Lung (tissue), 11 donors: ENCODE measurements at regions not wholly inside any gene's neighbourhood (a gene's known extent, or its start where the extent isn't known, plus 50 kb on each side); places are given as distances from the start of the nearest gene placed in this dataset.

ENCODE experiments used
- ATAC-seq: fragments of 200-7000 bp; cut with Tn5 transposase; one replicate; pipeline ENCODE4 v1.9.1; 2020; ENCODE audit warnings: moderate number of reproducible peaks; ENCODE audit not compliant: insufficient read depth, low FRiP score
- DNase-seq, 3 donors: peaks; one replicate each; pipeline ENCODE4 v3.0.0-alpha.2; 2013 to 2017
- H3K27ac ChIP-seq, 2 donors: one replicate each; pipeline ENCODE4 v1.5.1; 2013; ENCODE audit warnings: mild to moderate bottlenecking in 2 of 2, moderate library complexity in 2 of 2, control low read depth in 1 of 2, inconsistent platforms in 1 of 2, low read depth in 1 of 2, low read length in 1 of 2
- H3K27me3 ChIP-seq, 3 donors: one replicate each; pipeline ENCODE4 v1.5.1; 2013; ENCODE audit warnings: low read length in 2 of 3; ENCODE audit not compliant: control insufficient read depth in 3 of 3, insufficient read depth in 3 of 3
- H3K36me3 ChIP-seq, 4 donors: one replicate each; pipeline ENCODE4 v1.5.1; 2013; ENCODE audit warnings: low read length in 4 of 4, mild to moderate bottlenecking in 1 of 4, moderate library complexity in 1 of 4; ENCODE audit not compliant: control insufficient read depth in 4 of 4, insufficient read depth in 4 of 4
- H3K4me1 ChIP-seq, 5 donors: one replicate each; pipeline ENCODE4 v1.5.1; 2013; ENCODE audit warnings: low read length in 5 of 5, mild to moderate bottlenecking in 2 of 5, moderate library complexity in 1 of 5; ENCODE audit not compliant: control insufficient read depth in 5 of 5, insufficient read depth in 5 of 5
- H3K4me3 ChIP-seq: one replicate; pipeline ENCODE4 v1.5.1; 2013; ENCODE audit warnings: mild to moderate bottlenecking, control low read depth, moderate library complexity
- H3K9ac ChIP-seq, 2 donors: one replicate each; pipeline ENCODE4 v1.5.1; 2013; ENCODE audit warnings: low read length in 2 of 2, control low read depth in 1 of 2; ENCODE audit not compliant: insufficient read depth in 1 of 2
- H3K9me3 ChIP-seq, 4 donors: one replicate each; pipeline ENCODE4 v1.5.1; 2013; ENCODE audit warnings: low read length in 3 of 4, mild to moderate bottlenecking in 1 of 4, moderate library complexity in 1 of 4; ENCODE audit not compliant: control insufficient read depth in 4 of 4, insufficient read depth in 3 of 4
- WGBS, 2 donors: extraction: QIAGEN DNeasy Blood & Tissue Kit; methylation state at CpG; one replicate each; pipeline ENCODE4 v1.1.7; 2013; 5-methylcytosine and 5-hydroxymethylcytosine counted together
- TF ChIP-seq, protein P1 (sequence below): IDR thresholded peaks from 2 replicates; pipeline ENCODE4 v1.5.1; 2012; ENCODE audit warnings: mild to moderate bottlenecking; ENCODE audit errors: control extremely low read depth, extremely low read depth
- donor health status: control.
- donor health status: control.
- donor health status: Bipolar disorder and iron deficiency.
- donor health status: healthy.
- donor health status: DM: yes; HTN: yes; CAD: no.

DNA sequence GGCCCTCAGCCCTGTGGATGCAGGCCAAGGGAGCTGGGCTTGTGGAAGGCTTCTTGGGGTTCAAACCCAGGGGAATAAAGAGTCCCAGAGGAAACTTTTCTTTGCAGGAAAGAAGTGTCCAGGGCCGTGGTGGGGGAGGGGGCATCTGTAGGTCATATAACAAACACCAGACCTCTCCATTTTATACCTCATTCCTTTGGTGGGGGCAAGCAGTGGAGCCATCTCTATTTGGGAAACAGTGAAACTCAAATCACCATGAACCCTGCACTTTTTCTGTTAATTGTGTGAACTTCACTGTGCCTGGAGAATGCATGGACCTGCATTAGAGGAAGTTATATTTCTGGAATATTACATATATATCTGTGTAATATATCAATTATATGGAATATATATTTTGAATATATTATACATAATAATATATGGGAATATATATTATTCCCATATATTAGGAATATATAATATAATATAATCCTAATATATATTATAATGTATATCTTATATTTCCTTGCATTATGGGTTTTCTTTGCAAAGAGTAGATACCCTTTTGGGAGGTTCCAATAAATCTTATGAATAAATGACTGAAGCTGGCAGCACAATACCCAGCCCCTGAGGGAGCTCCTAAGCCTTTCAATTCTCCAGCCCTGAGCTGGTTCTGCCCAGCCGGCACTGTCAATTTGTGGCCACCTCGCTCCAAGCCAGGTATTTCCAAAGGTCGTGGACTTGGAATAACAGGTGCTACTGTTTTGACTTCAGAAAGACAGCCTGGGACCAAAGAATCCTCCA is 97.7 kb upstream of the PKDCC start:
- no peaks in the 10 kb centered on the region for H3K27me3 ChIP-seq
- WGBS, 2 donors = 80 to 88% methylated on average over 4 of the region's 4 CpGs
- no peak overlapping the region for H3K27ac ChIP-seq

DNA sequence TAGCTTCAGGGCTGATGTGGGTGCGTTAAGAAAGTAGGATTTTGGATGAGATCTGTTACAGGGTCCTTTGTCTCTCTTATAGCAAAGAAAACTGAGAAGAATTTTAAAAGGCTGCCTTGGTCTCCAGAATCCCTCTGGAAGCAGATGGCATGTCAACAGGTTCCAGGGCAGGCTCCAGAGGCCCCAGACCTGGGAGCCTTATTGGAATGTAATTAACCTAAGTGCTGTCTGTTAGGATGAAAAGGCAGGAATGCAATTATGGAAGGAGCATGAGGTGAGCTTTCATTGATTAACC is 97.2 kb upstream of the PKDCC start:
- peaks cover 2 to 35% (median 17%) of the 10 kb centered on the region in 5 donors for H3K4me1 ChIP-seq
- H3K9ac ChIP-seq = no peak overlapping the region
- H3K36me3 ChIP-seq = no peaks in the 10 kb centered on the region
- H3K27ac ChIP-seq = no peak overlapping the region
- H3K4me3 ChIP-seq = no peak overlapping the region
- no peak for ATAC-seq
- 82 to 94% methylated on average over 1 of the region's 1 CpG for WGBS, 2 donors
- H3K9me3 ChIP-seq = peaks cover 0 to 3% (median 0%) of the 10 kb centered on the region in 4 donors
- no peaks in the 10 kb centered on the region for H3K27me3 ChIP-seq
- TF ChIP-seq, protein P1, sequence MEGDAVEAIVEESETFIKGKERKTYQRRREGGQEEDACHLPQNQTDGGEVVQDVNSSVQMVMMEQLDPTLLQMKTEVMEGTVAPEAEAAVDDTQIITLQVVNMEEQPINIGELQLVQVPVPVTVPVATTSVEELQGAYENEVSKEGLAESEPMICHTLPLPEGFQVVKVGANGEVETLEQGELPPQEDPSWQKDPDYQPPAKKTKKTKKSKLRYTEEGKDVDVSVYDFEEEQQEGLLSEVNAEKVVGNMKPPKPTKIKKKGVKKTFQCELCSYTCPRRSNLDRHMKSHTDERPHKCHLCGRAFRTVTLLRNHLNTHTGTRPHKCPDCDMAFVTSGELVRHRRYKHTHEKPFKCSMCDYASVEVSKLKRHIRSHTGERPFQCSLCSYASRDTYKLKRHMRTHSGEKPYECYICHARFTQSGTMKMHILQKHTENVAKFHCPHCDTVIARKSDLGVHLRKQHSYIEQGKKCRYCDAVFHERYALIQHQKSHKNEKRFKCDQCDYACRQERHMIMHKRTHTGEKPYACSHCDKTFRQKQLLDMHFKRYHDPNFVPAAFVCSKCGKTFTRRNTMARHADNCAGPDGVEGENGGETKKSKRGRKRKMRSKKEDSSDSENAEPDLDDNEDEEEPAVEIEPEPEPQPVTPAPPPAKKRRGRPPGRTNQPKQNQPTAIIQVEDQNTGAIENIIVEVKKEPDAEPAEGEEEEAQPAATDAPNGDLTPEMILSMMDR = no peak
- no peak for DNase-seq

More for the DNA sequence above, 97.7 kb upstream of the PKDCC start:
- DNase-seq (no peak), ATAC-seq (no peak)
- TF ChIP-seq, protein P1 = no peak
- Histone ChIP-seq H3K4me3 (no peak overlapping the region), H3K9ac (no peak overlapping the region), H3K36me3 (no peaks in the 10 kb centered on the region), H3K4me1 (peaks cover 2 to 35% (median 17%) of the 10 kb centered on the region in 5 donors), H3K9me3 (peaks cover 0 to 5% (median 0%) of the 10 kb centered on the region in 4 donors)

DNA sequence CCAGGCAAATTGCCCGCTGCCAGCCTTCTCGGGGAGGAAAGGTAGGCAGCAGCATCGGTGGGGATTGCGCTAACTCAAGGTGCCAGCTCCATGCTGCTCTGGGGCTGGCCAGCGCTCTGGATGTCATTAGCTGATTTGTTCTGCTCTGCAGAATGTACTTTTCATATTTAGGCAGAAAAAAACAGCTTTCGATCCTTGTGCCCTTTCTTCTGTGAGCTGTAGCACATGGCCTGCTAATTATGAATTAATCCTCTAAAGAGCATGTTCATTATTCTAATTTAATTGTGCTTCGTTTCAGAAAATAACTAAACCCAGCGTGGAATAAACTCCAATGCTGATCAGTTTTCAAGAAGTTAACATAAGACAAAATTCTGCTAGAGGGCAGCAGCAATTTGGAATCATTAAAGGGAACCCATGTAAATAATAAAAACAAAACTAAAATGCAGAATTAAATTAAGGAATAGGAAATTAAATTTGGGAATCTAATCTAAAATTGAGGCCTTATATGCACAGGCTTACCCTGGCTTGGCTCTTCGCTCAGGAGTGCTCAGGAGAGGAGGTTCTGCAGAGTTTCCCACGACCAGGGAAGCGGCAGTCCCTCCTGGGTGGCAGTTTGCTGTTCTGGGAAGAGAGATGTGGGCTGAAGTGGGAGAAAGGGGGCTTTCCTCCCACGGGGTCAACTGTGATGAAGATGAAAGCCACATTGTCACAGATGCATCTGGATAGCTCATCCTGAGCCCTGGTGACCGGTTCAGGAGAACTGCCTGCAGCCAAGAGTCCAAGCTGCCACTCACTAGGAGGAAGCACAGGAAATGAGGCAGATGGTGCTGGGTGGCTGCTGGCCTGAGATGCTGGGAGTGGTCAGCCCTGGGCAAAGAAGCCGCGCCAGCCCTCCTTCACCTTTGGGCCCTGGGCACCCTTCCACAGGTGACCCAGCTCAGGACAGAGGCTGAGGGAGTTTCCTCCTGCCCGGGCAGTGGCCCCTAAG is 93.2 kb upstream of the PKDCC start:
- no peak for ATAC-seq
- DNase-seq = no peak
- TF ChIP-seq, protein P1 = no peak
- Histone ChIP-seq H3K27ac (no peak overlapping the region), H3K9me3 (no peaks in the 10 kb centered on the region), H3K4me1 (peaks cover 0 to 4% (median 2%) of the 10 kb centered on the region in 5 donors), H3K27me3 (no peaks in the 10 kb centered on the region), H3K9ac (no peak overlapping the region), H3K4me3 (no peak overlapping the region), H3K36me3 (no peaks in the 10 kb centered on the region)
- 85 to 88% methylated on average over 16 of the region's 16 CpGs for WGBS, 2 donors
